Bronchial epithelial cell (primary cell): ENCODE measurements at regions not wholly inside any gene's neighbourhood (a gene's known extent, or its start where the extent isn't known, plus 50 kb on each side); places are given as distances from the start of the nearest gene placed in this dataset.

Experiments
- DNase-seq: peaks from one replicate; pipeline ENCODE4 v3.0.0-alpha.2; 2010; ENCODE audit warnings: low read depth
- FAIRE-seq: peaks from 2 replicates; lab custom pipeline; 2011; peaks lifted over from hg19 to GRCh38; lab: Jason Lieb, UNC
- H3K27me3 ChIP-seq: 2 replicates; pipeline ENCODE4 v1.5.1; 2011; ENCODE audit warnings: low read length; ENCODE audit not compliant: control insufficient read depth, insufficient read depth
- H3K36me3 ChIP-seq: 2 replicates; pipeline ENCODE4 v1.5.1; 2011; ENCODE audit warnings: low read length; ENCODE audit not compliant: control insufficient read depth, insufficient read depth
- H3K4me3 ChIP-seq: 2 replicates; pipeline ENCODE4 v1.5.1; 2011; ENCODE audit warnings: mild to moderate bottlenecking, low read depth, low read length, control low read depth
- TF ChIP-seq, protein P1 (sequence below): IDR thresholded peaks from 2 replicates; pipeline ENCODE4 v1.5.1; 2011; ENCODE audit warnings: mild to moderate bottlenecking, moderate library complexity, low read length, control low read depth, inconsistent platforms; ENCODE audit not compliant: insufficient read depth, severe bottlenecking

DNA sequence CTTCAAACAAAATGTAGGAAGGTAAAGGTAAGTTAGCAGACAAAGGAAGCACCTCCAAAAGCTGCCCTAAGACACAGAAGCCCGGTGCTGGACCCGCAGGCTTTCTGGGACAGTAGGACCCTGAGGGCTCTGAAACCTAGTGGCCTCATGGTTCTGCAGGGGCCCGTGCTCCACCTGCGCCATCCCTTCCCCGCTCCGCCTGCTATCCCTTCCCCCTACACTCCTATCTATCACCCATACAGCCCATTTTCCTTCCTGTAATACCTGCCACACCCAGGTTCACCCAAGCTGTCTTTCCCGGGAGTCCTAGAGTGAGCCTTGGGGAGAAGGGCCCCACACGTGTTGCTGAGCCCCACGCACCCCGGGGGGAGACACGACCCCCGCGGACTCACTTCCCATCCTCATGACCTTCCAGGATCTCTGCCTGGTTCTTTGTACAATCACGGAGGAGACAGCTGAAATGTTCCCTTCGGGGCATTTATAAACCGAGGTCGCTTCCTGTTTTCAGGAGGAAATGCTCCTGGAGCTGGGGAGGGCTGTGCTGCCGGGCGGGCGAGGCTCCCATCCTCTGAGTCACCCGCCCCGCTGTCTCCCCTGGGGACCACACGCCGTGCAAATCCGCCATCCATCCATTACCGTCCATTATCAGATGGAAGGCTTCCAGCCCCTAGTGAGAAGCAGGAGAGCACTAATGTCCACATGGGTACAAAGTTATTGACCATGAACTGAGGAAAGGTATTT lies 251.7 kb upstream of the PITRM1 start:
- FAIRE-seq (no peak), DNase-seq (no peak)
- Histone ChIP-seq H3K27me3 (no peaks in the 10 kb centered on the region), H3K4me3 (no peak overlapping the region), H3K36me3 (no peaks in the 10 kb centered on the region)
- TF ChIP-seq, protein P1, sequence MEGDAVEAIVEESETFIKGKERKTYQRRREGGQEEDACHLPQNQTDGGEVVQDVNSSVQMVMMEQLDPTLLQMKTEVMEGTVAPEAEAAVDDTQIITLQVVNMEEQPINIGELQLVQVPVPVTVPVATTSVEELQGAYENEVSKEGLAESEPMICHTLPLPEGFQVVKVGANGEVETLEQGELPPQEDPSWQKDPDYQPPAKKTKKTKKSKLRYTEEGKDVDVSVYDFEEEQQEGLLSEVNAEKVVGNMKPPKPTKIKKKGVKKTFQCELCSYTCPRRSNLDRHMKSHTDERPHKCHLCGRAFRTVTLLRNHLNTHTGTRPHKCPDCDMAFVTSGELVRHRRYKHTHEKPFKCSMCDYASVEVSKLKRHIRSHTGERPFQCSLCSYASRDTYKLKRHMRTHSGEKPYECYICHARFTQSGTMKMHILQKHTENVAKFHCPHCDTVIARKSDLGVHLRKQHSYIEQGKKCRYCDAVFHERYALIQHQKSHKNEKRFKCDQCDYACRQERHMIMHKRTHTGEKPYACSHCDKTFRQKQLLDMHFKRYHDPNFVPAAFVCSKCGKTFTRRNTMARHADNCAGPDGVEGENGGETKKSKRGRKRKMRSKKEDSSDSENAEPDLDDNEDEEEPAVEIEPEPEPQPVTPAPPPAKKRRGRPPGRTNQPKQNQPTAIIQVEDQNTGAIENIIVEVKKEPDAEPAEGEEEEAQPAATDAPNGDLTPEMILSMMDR, result no peak

DNA sequence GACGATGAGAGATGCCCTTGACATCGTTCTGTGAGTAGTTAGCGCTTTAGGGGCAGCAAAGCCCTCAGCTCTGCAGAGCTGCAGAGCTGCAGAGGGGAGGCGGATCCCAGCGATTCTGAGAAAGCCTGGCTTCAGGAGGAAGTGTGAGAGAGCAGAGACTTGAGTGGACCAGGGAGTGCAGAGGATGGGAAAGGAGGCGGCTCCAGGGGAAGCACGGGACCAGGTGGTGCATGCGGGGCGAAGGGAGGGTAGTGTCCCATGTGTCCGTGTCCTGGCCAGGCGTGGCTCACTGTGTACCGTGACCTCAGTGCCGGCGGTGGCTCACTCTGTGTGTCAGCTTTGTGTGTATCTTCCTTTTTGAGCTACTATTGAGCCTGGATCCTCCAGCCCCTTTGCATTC lies 250.8 kb upstream of the PITRM1 start:
- FAIRE-seq, result no peak
- TF ChIP-seq, protein P1, result no peak
- DNase-seq, result no peak
- Histone ChIP-seq H3K36me3 (no peaks in the 10 kb centered on the region), H3K27me3 (no peaks in the 10 kb centered on the region), H3K4me3 (no peak overlapping the region)

DNA sequence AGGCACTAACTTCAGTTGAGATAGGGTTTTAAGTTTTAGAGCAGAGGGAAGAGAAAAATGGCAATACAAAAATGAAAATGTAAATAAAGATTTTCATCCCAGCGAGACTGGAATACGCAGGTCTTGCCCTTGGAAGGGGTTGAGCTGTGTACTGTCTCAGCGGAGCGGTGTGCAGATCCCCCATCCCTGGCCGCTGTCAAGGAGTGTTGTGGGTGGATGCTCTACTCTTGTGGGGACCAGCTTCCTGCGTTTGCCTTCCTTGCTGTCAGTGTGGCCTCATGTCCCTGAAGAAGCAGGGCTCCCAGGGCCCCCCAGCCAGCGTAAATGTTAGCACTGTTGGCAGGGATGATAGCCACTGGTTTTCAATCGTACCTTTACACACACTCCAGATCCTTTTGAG lies 249.7 kb upstream of the PITRM1 start:
- DNase-seq (no peak), FAIRE-seq (no peak)
- TF ChIP-seq, protein P1, result no peak

GRCh38 chr10:3421537-3422257 lies 249.1 kb upstream of the PITRM1 start:
- FAIRE-seq (no peak), DNase-seq (no peak)
- no peak overlapping the region for H3K4me3 ChIP-seq
- no peaks in the 10 kb centered on the region for H3K36me3 ChIP-seq
- TF ChIP-seq, protein P1, result no peak
- H3K27me3 ChIP-seq, result no peaks in the 10 kb centered on the region

More for the DNA sequence above, 249.7 kb upstream of the PITRM1 start:
- no peaks in the 10 kb centered on the region for H3K27me3 ChIP-seq
- no peak overlapping the region for H3K4me3 ChIP-seq
- H3K36me3 ChIP-seq, result no peaks in the 10 kb centered on the region

- TF ChIP-seq, protein P1, result no peak
- H3K4me3 ChIP-seq, result no peak overlapping the region
- DNase-seq (no peak), FAIRE-seq (no peak)
- H3K36me3 ChIP-seq, result no peaks in the 10 kb centered on the region
- H3K27me3 ChIP-seq, result no peaks in the 10 kb centered on the region
Observed at GRCh38 chr10:3420527-3421469, 248.2 kb upstream of the PITRM1 start.
